Breast epithelium (tissue), 4 donors: ENCODE measurements at regions not wholly inside any gene's neighbourhood (a gene's known extent, or its start where the extent isn't known, plus 50 kb on each side); places are given as distances from the start of the nearest gene placed in this dataset.

Experiments used
- DNase-seq, 2 donors: peaks; one replicate each; pipeline ENCODE4 v3.0.0-alpha.2; 2019; ENCODE audit warnings: low spot score in 2 of 2
- H3K27ac ChIP-seq, 2 donors: fragments of 200-600 bp; sonication (generic) in 1 of 2; one replicate each; pipeline ENCODE4 v1.5.1; 2016 to 2019; ENCODE audit warnings: mild to moderate bottlenecking in 1 of 2
- H3K27me3 ChIP-seq, 2 donors: fragments of 200-600 bp; sonication (generic) in 1 of 2; one replicate each; pipeline versions ENCODE4 v1.5.1 to v1.6.0; 2017 to 2019; ENCODE audit warnings: control low read depth in 1 of 2, mild to moderate bottlenecking in 1 of 2
- H3K36me3 ChIP-seq: fragments of 200-600 bp; one replicate; pipeline ENCODE4 v1.5.1; 2019
- H3K4me1 ChIP-seq, 2 donors: fragments of 200-600 bp; sonication (generic); one replicate each; pipeline ENCODE4 v1.5.1; 2016 to 2019; ENCODE audit warnings: control low read depth in 1 of 2
- H3K4me3 ChIP-seq, 3 donors: fragments of 200-600 bp; sonication (generic); 1 replicate in 2 of 3; 2 replicates in 1 of 3; pipeline ENCODE4 v1.5.1; 2016 to 2019; ENCODE audit warnings: mild to moderate bottlenecking in 3 of 3, moderate library complexity in 2 of 3
- H3K9me3 ChIP-seq, 2 donors: fragments of 200-600 bp; sonication (generic) in 1 of 2; one replicate each; pipeline ENCODE4 v1.5.1; 2016 to 2019; ENCODE audit warnings: control low read depth in 1 of 2
- CTCF ChIP-seq, 3 donors: fragments of 450-650 bp; IDR thresholded peaks; one replicate each; pipeline ENCODE4 v1.5.1; 2016 to 2017; ENCODE audit warnings: antibody characterized with exemption in 3 of 3, mild to moderate bottlenecking in 3 of 3, moderate library complexity in 3 of 3
- POLR2A ChIP-seq: fragments of 450-650 bp; IDR thresholded peaks from one replicate; pipeline ENCODE4 v1.6.1; 2016; ENCODE audit warnings: antibody characterized with exemption, mild to moderate bottlenecking, moderate library complexity
- POLR2AphosphoS5 ChIP-seq, 3 donors: sonication (generic); formaldehyde crosslinking; IDR thresholded peaks; one replicate each; pipeline ENCODE4 v1.6.1; 2017; ENCODE audit warnings: antibody characterized with exemption in 3 of 3
- intact Hi-C: fragments of 100-400 bp; cut with DNase I; formaldehyde crosslinking; loops from one replicate; pipeline ENCODE4 v1.15.1; 2023; ENCODE audit warnings: low total_unique reads

- no peak overlapping the region for H3K4me3 ChIP-seq
- no peaks in the 10 kb centered on the region for H3K9me3 ChIP-seq
- intact Hi-C loops: no loop called here
- no peaks in the 10 kb centered on the region for H3K27me3 ChIP-seq
- no peaks in the 10 kb centered on the region for H3K4me1 ChIP-seq
- H3K27ac ChIP-seq: no peak overlapping the region
- H3K36me3 ChIP-seq: no peaks in the 10 kb centered on the region
- no peak for DNase-seq
- no peak for TF ChIP-seq POLR2AphosphoS5 (IDR thresholded peaks at IDR 0.05)
- no peak for TF ChIP-seq POLR2A
- TF ChIP-seq CTCF (IDR thresholded peaks at IDR 0.05): no peak
Measured at GRCh38 chr11:95586661-95587060, 202.9 kb downstream of the FAM76B start.

- no peak overlapping the region for H3K4me3 ChIP-seq
- intact Hi-C loops: no loop called here
- no peaks in the 10 kb centered on the region for H3K27me3 ChIP-seq
- no peak for DNase-seq
- TF ChIP-seq CTCF (IDR thresholded peaks at IDR 0.05) (no peak), POLR2A (no peak), POLR2AphosphoS5 (IDR thresholded peaks at IDR 0.05) (no peak)
- H3K9me3 ChIP-seq: no peaks in the 10 kb centered on the region
- H3K4me1 ChIP-seq: no peaks in the 10 kb centered on the region
- no peaks in the 10 kb centered on the region for H3K36me3 ChIP-seq
- no peak overlapping the region for H3K27ac ChIP-seq
Measured at GRCh38 chr11:95586155-95586554, 203.4 kb downstream of the FAM76B start.

- H3K9me3 ChIP-seq: no peaks in the 10 kb centered on the region
- H3K27me3 ChIP-seq: no peaks in the 10 kb centered on the region
- H3K4me3 ChIP-seq: no peak overlapping the region
- H3K27ac ChIP-seq: no peak overlapping the region
- H3K4me1 ChIP-seq: no peaks in the 10 kb centered on the region
- TF ChIP-seq POLR2AphosphoS5 (IDR thresholded peaks at IDR 0.05) (no peak), CTCF (IDR thresholded peaks at IDR 0.05) (no peak), POLR2A (no peak)
- intact Hi-C loops: no loop called here
- DNase-seq: no peak
- no peaks in the 10 kb centered on the region for H3K36me3 ChIP-seq
Measured at GRCh38 chr11:95585752-95586077, 203.9 kb downstream of the FAM76B start.

- Histone ChIP-seq H3K27me3 (no peaks in the 10 kb centered on the region), H3K27ac (no peak overlapping the region), H3K4me3 (no peak overlapping the region), H3K36me3 (no peaks in the 10 kb centered on the region), H3K9me3 (no peaks in the 10 kb centered on the region), H3K4me1 (no peaks in the 10 kb centered on the region)
- no peak for DNase-seq
- intact Hi-C loops: no loop called here
- TF ChIP-seq POLR2AphosphoS5 (IDR thresholded peaks at IDR 0.05): no peak
- TF ChIP-seq POLR2A: no peak
- no peak for TF ChIP-seq CTCF (IDR thresholded peaks at IDR 0.05)
Measured at GRCh38 chr11:95585069-95585751, 204.4 kb downstream of the FAM76B start.

- intact Hi-C loops: no loop called here
- Histone ChIP-seq H3K27ac (no peak overlapping the region), H3K4me3 (no peak overlapping the region), H3K9me3 (no peaks in the 10 kb centered on the region), H3K4me1 (no peaks in the 10 kb centered on the region), H3K27me3 (no peaks in the 10 kb centered on the region), H3K36me3 (no peaks in the 10 kb centered on the region)
- DNase-seq: no peak
- no peak for TF ChIP-seq POLR2A
- no peak for TF ChIP-seq POLR2AphosphoS5 (IDR thresholded peaks at IDR 0.05)
- TF ChIP-seq CTCF (IDR thresholded peaks at IDR 0.05): no peak
Measured at GRCh38 chr11:95584589-95584988, 205.0 kb downstream of the FAM76B start.
